ENCODE measurements at regions not wholly inside any gene's neighbourhood (a gene's known extent, or its start where the extent isn't known, plus 50 kb on each side); places are given as distances from the start of the nearest gene placed in this dataset.

- Histone ChIP-seq H3K9me3 (no peaks in the 10 kb centered on the region), H3K4me1 (no peaks in the 10 kb centered on the region), H3K27ac (no peak overlapping the region), H3K4me3 (no peak overlapping the region), H3K36me3 (no peaks in the 10 kb centered on the region), H3K27me3 (no peaks in the 10 kb centered on the region)
- no peak for TF ChIP-seq CTCF (IDR thresholded peaks at IDR 0.05)
- no peak for TF ChIP-seq POLR2A (IDR thresholded peaks at IDR 0.05)
- intact Hi-C loops (cut with DNase I; ENCODE audit: low total_unique reads) = no loop called here
- no peak for DNase-seq
Measured at GRCh38 chr6:15864708-15865062, 201.9 kb upstream of the DTNBP1 start.

- H3K36me3 ChIP-seq = no peaks in the 10 kb centered on the region
- H3K9me3 ChIP-seq = no peaks in the 10 kb centered on the region
- H3K27me3 ChIP-seq = no peaks in the 10 kb centered on the region
- intact Hi-C loops (cut with DNase I; ENCODE audit: low total_unique reads) = no loop called here
- DNase-seq = no peak
- TF ChIP-seq POLR2A (IDR thresholded peaks at IDR 0.05) (no peak), CTCF (IDR thresholded peaks at IDR 0.05) (no peak)
- no peak overlapping the region for H3K4me3 ChIP-seq
- no peaks in the 10 kb centered on the region for H3K4me1 ChIP-seq
- H3K27ac ChIP-seq = no peak overlapping the region
Measured at GRCh38 chr6:15864038-15864707, 201.3 kb upstream of the DTNBP1 start.

- Histone ChIP-seq H3K4me1 (no peaks in the 10 kb centered on the region), H3K27me3 (no peaks in the 10 kb centered on the region), H3K27ac (no peak overlapping the region), H3K4me3 (no peak overlapping the region), H3K36me3 (no peaks in the 10 kb centered on the region), H3K9me3 (no peaks in the 10 kb centered on the region)
- DNase-seq = no peak
- intact Hi-C loops (cut with DNase I; ENCODE audit: low total_unique reads) = no loop called here
- TF ChIP-seq CTCF (IDR thresholded peaks at IDR 0.05) (no peak), POLR2A (IDR thresholded peaks at IDR 0.05) (no peak)
Measured at GRCh38 chr6:15862810-15863209, 200.0 kb upstream of the DTNBP1 start.

GRCh38 chr6:15861486-15861885 is 198.7 kb upstream of the DTNBP1 start:
- no peak for DNase-seq
- Histone ChIP-seq H3K4me1 (no peaks in the 10 kb centered on the region), H3K27ac (no peak overlapping the region), H3K4me3 (no peak overlapping the region), H3K9me3 (no peaks in the 10 kb centered on the region), H3K36me3 (no peaks in the 10 kb centered on the region), H3K27me3 (no peaks in the 10 kb centered on the region)
- no peak for TF ChIP-seq CTCF (IDR thresholded peaks at IDR 0.05)
- no peak for TF ChIP-seq POLR2A (IDR thresholded peaks at IDR 0.05)
- intact Hi-C loops (cut with DNase I; ENCODE audit: low total_unique reads) = no loop called here

GRCh38 chr6:15854826-15855710 is 192.2 kb upstream of the DTNBP1 start:
- no peak for DNase-seq
- intact Hi-C loops (cut with DNase I; ENCODE audit: low total_unique reads) = no loop called here
- Histone ChIP-seq H3K4me1 (no peaks in the 10 kb centered on the region), H3K9me3 (no peaks in the 10 kb centered on the region), H3K4me3 (no peak overlapping the region), H3K27ac (no peak overlapping the region), H3K27me3 (no peaks in the 10 kb centered on the region), H3K36me3 (no peaks in the 10 kb centered on the region)
- TF ChIP-seq POLR2A (IDR thresholded peaks at IDR 0.05) (no peak), CTCF (IDR thresholded peaks at IDR 0.05) (no peak)

All from uterus (tissue), 3 donors.